ENCODE measurements at regions not wholly inside any gene's neighbourhood (a gene's known extent, or its start where the extent isn't known, plus 50 kb on each side); places are given as distances from the start of the nearest gene placed in this dataset.

GRCh38 chr19:31173991-31174390 is 175.2 kb downstream of the TSHZ3 start:
- no peak overlapping the region for H3K4me3 ChIP-seq
- no peaks in the 10 kb centered on the region for H3K9me3 ChIP-seq (replicated peaks)
- H3K27ac ChIP-seq (replicated peaks) = no peak overlapping the region
- no peaks in the 10 kb centered on the region for H3K4me1 ChIP-seq
- TF ChIP-seq, protein P1, sequence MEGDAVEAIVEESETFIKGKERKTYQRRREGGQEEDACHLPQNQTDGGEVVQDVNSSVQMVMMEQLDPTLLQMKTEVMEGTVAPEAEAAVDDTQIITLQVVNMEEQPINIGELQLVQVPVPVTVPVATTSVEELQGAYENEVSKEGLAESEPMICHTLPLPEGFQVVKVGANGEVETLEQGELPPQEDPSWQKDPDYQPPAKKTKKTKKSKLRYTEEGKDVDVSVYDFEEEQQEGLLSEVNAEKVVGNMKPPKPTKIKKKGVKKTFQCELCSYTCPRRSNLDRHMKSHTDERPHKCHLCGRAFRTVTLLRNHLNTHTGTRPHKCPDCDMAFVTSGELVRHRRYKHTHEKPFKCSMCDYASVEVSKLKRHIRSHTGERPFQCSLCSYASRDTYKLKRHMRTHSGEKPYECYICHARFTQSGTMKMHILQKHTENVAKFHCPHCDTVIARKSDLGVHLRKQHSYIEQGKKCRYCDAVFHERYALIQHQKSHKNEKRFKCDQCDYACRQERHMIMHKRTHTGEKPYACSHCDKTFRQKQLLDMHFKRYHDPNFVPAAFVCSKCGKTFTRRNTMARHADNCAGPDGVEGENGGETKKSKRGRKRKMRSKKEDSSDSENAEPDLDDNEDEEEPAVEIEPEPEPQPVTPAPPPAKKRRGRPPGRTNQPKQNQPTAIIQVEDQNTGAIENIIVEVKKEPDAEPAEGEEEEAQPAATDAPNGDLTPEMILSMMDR (IDR thresholded peaks at IDR 0.05; ENCODE audit: borderline replicate concordance) = no peak
- no peaks in the 10 kb centered on the region for H3K36me3 ChIP-seq
- no peak for DNase-seq
- intact Hi-C loops (cut with micrococcal nuclease) = no loop called here
- H3K27me3 ChIP-seq (ENCODE audit: low read depth) = peaks cover 33% of the 10 kb centered on the region

DNA sequence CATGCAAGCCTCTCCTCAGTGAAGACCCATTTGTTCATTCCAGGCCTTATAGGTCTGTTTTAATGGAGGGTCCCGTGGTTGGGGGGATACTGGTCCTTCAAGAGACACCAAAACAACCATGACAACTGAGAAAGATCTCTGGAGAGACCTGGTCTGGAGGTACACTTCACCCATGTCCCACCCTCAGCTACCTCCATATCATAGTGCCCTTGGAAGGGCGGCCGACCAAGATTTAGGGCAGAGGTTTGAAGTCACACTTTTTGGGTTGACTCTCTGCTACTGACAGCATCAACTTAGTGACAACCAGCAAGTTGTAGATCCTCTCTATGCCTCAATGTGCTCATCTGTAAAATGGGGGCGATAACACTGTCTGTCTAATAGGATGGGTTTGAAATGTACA is 177.3 kb downstream of the TSHZ3 start:
- H3K36me3 ChIP-seq = no peaks in the 10 kb centered on the region
- H3K9me3 ChIP-seq (replicated peaks) = no peaks in the 10 kb centered on the region
- TF ChIP-seq, protein P1 (IDR thresholded peaks at IDR 0.05; ENCODE audit: borderline replicate concordance) = no peak
- no peak for DNase-seq
- no peaks in the 10 kb centered on the region for H3K4me1 ChIP-seq
- intact Hi-C loops (cut with micrococcal nuclease) = no loop called here
- H3K27me3 ChIP-seq (ENCODE audit: low read depth) = peaks cover 40% of the 10 kb centered on the region
- H3K27ac ChIP-seq (replicated peaks) = no peak overlapping the region
- no peak overlapping the region for H3K4me3 ChIP-seq

GRCh38 chr19:31170046-31170445 is 179.2 kb downstream of the TSHZ3 start:
- peaks cover 42% of the 10 kb centered on the region for H3K27me3 ChIP-seq (ENCODE audit: low read depth)
- no peak overlapping the region for H3K4me3 ChIP-seq
- H3K36me3 ChIP-seq = no peaks in the 10 kb centered on the region
- no peak overlapping the region for H3K27ac ChIP-seq (replicated peaks)
- TF ChIP-seq, protein P1 (IDR thresholded peaks at IDR 0.05; ENCODE audit: borderline replicate concordance) = no peak
- DNase-seq = no peak
- no peaks in the 10 kb centered on the region for H3K4me1 ChIP-seq
- intact Hi-C loops (cut with micrococcal nuclease) = no loop called here
- H3K9me3 ChIP-seq (replicated peaks) = no peaks in the 10 kb centered on the region

GRCh38 chr19:31168106-31168625 is 181.1 kb downstream of the TSHZ3 start:
- DNase-seq = no peak
- Histone ChIP-seq H3K4me1 (no peaks in the 10 kb centered on the region), H3K27ac (replicated peaks) (no peak overlapping the region), H3K9me3 (replicated peaks) (no peaks in the 10 kb centered on the region), H3K27me3 (ENCODE audit: low read depth) (peaks cover 51% of the 10 kb centered on the region), H3K36me3 (no peaks in the 10 kb centered on the region), H3K4me3 (no peak overlapping the region)
- TF ChIP-seq, protein P1 (IDR thresholded peaks at IDR 0.05; ENCODE audit: borderline replicate concordance) = no peak
- intact Hi-C loops (cut with micrococcal nuclease) = no loop called here

GRCh38 chr19:31167690-31168089 is 181.5 kb downstream of the TSHZ3 start:
- peaks cover 55% of the 10 kb centered on the region for H3K27me3 ChIP-seq (ENCODE audit: low read depth)
- no peak overlapping the region for H3K4me3 ChIP-seq
- H3K9me3 ChIP-seq (replicated peaks) = no peaks in the 10 kb centered on the region
- no peaks in the 10 kb centered on the region for H3K4me1 ChIP-seq
- DNase-seq = no peak
- no peak overlapping the region for H3K27ac ChIP-seq (replicated peaks)
- TF ChIP-seq, protein P1 (IDR thresholded peaks at IDR 0.05; ENCODE audit: borderline replicate concordance) = no peak
- no peaks in the 10 kb centered on the region for H3K36me3 ChIP-seq
- intact Hi-C loops (cut with micrococcal nuclease) = no loop called here

Measured in left ventricle myocardium inferior (tissue), 1 donor.